B cell (primary cell): ENCODE measurements at regions not wholly inside any gene's neighbourhood (a gene's known extent, or its start where the extent isn't known, plus 50 kb on each side); places are given as distances from the start of the nearest gene placed in this dataset.

Experiments
- CTCF ChIP-seq: fragments of 200-600 bp; IDR thresholded peaks from one replicate; pipeline ENCODE4 v1.8.0; 2022; ENCODE audit warnings: antibody characterized with exemption, mild to moderate bottlenecking
- EZH2 ChIP-seq: IDR thresholded peaks from 2 replicates; pipeline ENCODE4 v1.6.1; 2012; ENCODE audit warnings: borderline replicate concordance, low read depth, mild to moderate bottlenecking, moderate library complexity, low read length; ENCODE audit not compliant: insufficient read depth, poor library complexity, severe bottlenecking

DNA sequence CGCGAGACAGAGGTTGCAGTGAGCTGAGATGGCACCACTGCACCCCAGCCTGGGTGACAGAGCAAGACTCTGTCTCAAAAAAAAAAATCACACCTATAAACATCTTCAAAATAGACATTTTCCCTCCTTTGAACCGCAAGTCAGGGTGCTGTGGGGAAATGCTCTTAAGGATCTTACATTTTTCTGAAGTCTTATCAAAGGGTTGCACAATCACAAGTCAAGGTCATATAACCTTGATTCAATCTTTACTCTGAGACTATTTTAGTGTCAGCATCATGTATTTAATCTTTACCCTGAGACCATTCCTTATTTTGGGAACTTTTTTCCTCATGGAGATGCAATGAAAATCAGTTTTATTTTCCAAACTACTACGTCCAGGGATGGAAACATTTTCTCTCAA is 62.8 kb upstream of the RANBP3L start:
- no peak for TF ChIP-seq EZH2
- no peak for TF ChIP-seq CTCF
